Ecto neural progenitor cell (in vitro differentiated cells): ENCODE measurements at regions not wholly inside any gene's neighbourhood (a gene's known extent, or its start where the extent isn't known, plus 50 kb on each side); places are given as distances from the start of the nearest gene placed in this dataset.
A peak's percentile ranks its signal among the peaks of the same experiment; 100 is the strongest.
"Not testable (repeated sequence)": the region's sequence is repeated elsewhere in the genome, so short reads cannot be mapped to it uniquely, and the experiment has no call there.

Experiments used
- DNase-seq: peaks from one replicate; pipeline ENCODE4 v3.0.0-alpha.2; 2018; ENCODE audit warnings: low spot score

GRCh38 chr12:131418884-131419283 lies 292.0 kb upstream of the SFSWAP start:
- DNase-seq: no peak

GRCh38 chr12:131420867-131421447 lies 289.9 kb upstream of the SFSWAP start:
- no peak for DNase-seq

DNA sequence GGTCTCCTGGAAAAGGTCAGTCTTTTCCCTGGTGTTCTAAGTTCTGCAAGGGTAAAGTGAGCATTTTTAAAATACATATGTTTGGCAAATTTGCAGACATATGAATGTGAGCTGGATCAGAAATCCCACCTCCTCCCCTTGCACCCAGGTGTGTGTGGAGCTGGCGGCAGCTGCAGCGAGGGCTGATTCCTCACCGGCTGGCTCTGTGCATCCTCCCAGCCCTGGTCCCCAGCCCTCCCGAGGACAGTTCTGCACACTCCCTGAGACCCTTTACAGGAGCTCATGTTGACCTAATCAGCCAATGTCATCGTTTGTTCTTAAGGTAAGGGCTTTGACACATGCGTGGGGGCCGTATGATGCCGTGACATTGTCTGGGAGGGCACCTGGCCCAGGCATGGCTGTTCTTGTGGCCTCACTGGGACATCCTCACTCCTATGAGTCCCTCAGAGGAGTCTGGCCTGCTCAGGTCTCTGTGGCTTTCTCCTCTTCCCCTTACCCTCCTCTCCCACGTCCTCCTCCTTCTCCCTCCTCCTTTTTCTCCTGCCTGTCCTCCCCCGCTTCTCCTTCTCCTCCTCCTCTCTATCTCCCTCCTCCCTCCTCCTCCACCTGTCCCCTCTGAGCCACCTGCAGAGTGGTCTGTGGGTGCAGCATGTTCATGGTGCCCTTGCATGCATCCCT lies 289.2 kb upstream of the SFSWAP start:
- DNase-seq: no peak

DNA sequence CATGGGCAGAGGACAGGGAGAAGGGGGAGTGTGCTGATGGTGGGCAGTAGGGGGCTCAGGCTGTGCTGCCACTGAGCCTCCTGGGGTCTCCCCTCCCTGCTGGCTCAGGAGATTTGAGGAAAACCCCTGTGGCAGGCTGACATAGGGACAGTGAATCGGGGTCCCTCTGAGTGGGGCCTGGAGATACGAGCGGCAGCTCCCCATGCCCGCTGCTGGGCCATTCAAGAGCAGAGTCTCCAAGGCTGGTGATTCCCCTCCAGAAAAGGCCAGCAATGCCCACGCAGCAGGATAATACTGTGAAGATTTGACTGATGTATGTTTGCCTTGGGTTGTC lies 288.7 kb upstream of the SFSWAP start:
- DNase-seq: no peak

DNA sequence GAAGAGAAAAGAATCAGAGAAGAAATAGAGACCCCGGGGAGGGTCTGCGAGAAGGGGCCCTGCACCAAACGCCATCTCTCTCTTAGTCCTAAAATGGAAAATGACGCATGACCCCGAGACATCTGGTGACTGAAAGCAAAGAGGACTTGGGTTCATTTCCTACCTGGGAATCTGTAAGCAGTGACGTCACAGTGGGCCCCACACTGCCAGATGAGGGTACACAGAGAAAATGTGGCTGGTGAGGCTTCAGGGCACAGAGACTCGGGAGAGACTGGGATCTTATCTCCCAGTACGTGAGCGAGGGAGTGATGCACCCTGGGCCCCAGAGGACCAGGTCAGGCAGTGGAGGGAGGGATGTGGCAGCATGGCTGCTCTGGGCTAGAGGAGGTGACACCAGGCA lies 288.1 kb upstream of the SFSWAP start:
- no peak for DNase-seq

DNA sequence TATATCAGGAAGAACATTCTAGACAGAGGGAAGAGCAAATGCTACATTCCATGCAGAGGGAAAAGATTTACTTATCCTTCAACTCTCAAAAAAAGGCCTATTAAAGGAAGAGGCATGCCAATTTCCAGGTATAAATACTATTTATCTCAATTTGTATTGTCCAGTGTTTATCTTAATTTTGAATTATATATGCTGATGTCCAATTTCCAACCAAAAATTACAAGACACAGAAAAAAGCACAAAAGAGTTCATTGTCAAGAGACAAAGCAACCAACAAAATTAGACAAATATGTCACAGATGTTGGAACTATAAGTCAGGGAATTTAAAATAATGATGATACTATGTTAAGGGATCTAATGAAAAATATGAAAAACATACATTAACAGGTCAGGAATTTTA lies 286.6 kb upstream of the SFSWAP start:
- DNase-seq: no peak

GRCh38 chr12:131425112-131426075 lies 285.5 kb upstream of the SFSWAP start:
- DNase-seq: no peak

DNA sequence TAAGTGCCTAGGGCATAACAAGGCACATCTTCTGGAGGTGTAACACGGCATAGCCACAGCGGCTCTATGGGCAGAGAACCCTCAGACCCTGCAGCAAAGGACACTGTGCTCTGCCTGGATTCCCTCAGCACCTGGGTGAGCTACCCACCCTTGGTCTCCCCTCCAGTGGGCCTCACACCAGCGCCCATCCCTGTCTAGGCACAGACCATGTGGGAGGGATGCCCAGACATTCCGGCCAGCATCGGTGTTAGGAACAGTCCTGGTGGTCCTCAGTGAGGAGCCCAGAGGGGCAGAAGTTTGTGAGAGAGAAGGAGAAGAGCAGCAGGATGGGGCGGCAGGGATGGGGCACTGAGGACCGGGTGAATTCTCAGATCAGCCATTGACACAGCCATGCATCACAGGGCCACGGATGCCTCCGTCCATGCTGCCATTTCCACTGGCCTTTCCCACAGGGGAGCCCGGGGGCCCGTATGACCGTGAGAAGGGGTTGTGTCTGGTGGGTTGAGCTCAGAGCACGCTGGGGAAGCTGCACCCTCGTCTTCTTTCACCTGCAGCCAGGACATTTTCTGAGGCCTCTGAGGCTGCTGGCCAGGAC lies 282.7 kb upstream of the SFSWAP start:
- DNase-seq: no peak

DNA sequence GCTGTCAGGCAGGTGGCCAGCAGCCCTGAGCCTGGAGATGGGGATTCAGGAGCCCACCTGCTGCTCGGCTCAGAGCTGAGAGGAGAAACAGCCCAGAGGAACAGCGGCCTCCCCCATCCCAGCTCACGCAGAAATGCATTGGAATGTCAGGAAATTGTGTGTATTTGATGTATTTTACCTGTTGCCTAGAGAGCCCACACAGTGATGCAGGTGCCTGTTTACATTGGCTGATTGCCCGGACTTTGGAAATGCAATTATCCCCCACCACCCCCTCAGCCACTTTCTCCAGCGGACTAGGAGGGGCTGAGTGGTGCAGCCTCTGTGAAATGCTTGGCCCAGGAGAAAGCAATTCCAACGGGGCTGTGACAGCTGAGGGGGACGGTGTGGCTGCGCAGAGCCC lies 281.7 kb upstream of the SFSWAP start:
- not testable (repeated sequence) for DNase-seq

- DNase-seq: peak; percentile 29
These were observed 281.2 kb upstream of the SFSWAP start for GRCh38 chr12:131429697-131430096.

DNA sequence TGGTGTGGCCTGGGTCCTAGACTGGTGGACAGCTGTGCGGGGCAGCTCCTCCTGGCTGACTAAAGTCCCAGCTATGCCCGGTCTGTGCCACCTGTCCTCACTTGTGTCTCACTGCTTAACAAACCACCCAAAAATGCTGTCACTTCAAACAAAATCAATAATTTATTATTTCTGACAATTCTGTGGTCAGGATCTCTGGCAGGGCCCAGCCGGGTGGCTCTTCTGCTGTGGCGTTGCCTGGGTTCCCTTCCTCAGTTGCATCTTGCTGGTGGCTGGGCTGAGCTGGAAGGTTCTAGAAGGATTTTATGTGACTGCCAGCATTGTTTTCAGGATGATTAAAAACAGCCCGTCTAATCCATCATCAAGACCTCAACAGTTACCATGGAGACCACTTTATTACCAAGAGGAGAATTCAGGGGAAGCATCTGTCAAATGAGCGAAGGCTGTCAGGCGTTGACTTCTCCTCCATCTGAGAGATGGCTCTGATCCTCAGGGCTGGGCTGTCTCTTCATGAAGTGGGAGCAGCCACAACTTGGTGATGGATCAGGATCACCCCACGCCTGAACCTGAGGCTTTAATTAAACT lies 280.6 kb upstream of the SFSWAP start:
- DNase-seq: peak; percentile 29

DNA sequence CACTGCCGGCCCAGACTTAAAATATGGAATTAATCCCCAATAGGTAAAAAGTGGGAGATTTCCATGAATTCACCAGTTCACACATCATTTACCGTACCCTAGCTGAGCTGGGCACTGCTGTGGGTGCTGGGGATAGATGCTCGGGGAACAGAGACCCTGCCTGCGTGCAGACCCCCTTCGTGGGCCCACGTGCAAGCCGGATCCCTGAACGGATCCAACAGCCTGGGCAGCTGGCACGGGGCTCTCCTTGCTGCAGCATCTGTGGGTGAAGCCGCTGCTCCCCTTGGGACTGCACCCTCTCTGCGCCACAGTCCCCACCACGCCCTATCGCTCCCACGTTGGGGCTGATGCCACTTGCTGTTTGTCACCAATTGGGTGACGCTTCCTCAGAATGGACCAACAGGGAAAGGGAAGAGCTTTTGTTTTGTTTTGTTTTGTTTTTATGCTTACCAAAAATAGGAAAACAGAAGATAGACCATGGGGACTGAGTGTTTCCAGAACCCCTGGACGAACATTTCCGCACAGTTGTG lies 279.7 kb upstream of the SFSWAP start:
- DNase-seq: peak; percentile 30

DNA sequence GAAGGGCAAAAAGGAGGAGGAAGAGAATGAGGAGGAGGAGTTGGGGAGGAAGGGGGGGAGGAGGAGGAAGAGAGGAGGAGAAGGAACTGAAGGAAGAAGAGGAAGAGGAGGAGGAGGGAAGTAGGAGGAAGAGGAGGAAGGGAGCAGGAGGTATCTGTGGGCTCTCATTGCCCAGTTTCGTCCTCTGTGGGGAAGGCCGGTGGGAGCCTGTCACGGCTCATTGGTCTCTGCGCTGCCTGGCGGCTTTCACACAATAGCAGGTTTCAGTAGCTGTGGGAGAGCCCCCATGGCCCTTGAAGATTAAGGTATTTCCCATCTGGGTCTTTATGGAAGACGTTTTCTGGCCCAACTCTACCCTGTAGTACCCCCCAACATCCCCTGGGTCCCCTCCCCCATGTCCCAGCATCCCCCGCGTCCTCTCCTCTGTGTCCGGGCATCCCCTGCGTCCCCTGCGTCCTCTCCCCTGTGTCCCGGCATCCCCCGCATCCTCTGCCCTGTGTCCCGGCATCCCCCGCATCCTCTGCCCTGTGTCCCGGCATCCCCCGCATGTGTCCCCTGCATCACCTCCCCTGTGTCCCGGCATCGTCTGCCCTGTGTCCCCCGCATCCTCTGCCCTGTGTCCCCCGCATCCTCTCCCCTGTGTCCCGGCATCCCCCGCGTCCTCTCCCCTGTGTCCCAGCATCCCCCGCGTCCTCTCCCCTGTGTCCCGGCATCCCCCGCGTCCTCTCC lies 278.2 kb upstream of the SFSWAP start:
- peak; percentile 64 for DNase-seq

- DNase-seq: peak; percentile 48
These were observed 276.4 kb upstream of the SFSWAP start for GRCh38 chr12:131434208-131435125.

DNA sequence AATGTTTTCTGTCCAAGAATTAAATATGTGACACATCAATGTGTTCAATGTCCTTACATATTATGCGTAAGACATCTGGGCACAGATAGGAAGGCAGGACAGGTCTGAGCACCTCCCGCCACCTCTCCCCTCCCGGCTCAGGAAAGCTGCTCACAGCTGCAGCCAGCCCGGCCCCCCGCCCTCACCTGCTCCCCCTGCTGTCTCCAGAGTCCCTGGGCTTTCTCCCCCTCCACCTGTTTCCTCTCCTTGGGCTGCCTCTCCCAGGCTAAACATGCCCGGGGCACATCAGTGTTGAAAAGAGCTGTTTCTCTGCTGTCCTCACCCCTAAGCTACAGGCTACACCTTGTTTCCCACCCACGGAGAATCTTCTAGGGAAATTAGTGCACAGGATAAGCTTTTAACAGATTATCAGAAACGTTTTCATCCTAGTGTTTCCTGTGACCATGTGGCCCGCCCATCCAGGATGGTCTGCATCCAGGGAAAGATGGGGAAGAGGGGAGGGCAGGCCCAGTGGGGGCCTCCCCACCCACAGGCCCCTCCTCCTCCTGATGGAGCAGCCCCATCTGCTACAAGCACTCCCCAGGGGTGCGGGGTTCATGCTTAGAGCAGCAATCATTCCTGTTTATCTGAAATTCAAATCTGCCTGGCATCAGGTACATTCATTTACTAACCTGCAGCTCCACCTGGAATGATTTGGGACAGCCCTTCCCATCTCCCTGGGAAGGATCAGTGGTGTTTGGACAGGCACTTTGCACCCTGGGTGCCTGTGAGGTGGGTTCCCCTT lies 273.8 kb upstream of the SFSWAP start:
- peak; percentile 48 for DNase-seq

- peak; percentile 44 for DNase-seq
These were observed 273.0 kb upstream of the SFSWAP start for GRCh38 chr12:131437706-131438492.

DNA sequence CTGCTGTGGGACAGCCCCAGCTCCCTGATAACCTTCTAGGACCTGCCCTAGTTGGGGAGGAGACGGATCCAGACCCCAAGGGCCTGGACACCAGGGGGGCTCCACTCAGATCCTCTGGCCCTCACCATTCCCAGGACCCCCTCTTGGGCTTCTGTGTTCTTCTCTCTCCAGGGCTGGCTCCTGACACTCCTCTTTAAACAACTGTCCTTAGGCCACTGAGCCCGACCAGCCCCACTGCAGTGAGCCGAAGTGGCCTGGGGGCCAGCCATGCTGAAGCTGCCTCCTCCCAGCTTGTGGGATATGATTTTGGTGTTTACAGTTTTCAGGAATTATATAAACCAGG lies 272.4 kb upstream of the SFSWAP start:
- DNase-seq: not testable (repeated sequence)

DNA sequence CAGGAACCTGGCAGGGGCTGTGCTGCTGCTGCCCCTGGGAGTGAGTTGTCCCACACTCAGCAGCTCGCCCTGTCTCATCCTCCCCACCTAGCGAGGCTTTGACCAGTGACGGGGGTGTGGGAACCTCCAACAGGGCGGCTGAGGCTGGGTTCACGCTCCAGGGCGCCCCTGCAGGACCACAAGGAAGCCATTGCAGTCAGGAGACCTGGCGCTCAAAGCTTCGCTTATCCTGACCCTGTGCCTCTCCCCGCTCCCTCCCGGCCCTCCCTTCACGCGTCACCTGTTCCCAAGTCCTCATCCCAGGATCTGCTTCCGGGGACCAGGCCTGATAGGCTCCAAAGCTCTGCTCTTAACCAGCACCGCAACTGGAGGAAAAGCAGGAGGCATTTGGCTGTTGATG lies 272.0 kb upstream of the SFSWAP start:
- DNase-seq: peak; percentile 64

DNA sequence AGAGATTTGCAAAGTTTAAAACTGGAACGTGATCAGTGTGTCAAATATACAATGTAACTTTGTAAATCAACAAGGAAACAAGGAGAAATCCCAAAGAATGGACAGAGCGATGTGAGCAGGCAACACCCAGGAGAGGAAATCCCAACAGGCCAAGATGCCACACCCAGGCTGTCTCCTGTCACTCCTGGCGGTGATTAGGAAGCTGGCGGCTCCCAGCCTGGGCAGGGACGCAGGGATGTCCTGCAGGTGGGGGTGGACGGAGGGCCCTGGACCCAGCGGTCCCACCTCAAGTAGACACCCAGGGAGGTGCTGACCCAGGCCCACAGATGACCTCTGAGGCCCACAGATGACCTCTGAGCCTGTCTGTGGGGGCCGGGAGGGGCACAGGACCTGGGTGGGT lies 271.1 kb upstream of the SFSWAP start:
- DNase-seq: not testable (repeated sequence)
